Smooth muscle cell (in vitro differentiated cells): ENCODE measurements at regions not wholly inside any gene's neighbourhood (a gene's known extent, or its start where the extent isn't known, plus 50 kb on each side); places are given as distances from the start of the nearest gene placed in this dataset.

Experiments
- DNase-seq: peaks from one replicate; lab custom pipeline; 2025; ENCODE audit not compliant: unreplicated experiment; lab: John Stamatoyannopoulos, UW
- H2AFZ ChIP-seq: fragments of 200-600 bp; sonication (generic); 2 replicates; pipeline ENCODE4 v1.6.0; 2016; ENCODE audit warnings: antibody characterized with exemption, low read depth, mild to moderate bottlenecking
- H3F3A ChIP-seq: fragments of 200-600 bp; sonication (generic); 2 replicates; pipeline ENCODE4 v1.6.0; 2017; ENCODE audit warnings: antibody characterized with exemption, low read depth
- H3K27ac ChIP-seq: fragments of 200-600 bp; sonication (generic); 2 replicates; pipeline ENCODE4 v1.5.1; 2016; ENCODE audit warnings: low read depth, mild to moderate bottlenecking
- H3K27me3 ChIP-seq: fragments of 200-600 bp; sonication (generic); 2 replicates; pipeline ENCODE4 v1.6.1; 2016; ENCODE audit warnings: low read depth, mild to moderate bottlenecking
- H3K36me3 ChIP-seq: fragments of 200-600 bp; sonication (generic); 2 replicates; pipeline ENCODE4 v1.5.1; 2016; ENCODE audit warnings: low read depth
- H3K4me1 ChIP-seq: fragments of 200-600 bp; sonication (generic); 2 replicates; pipeline ENCODE4 v1.5.1; 2016; ENCODE audit warnings: low read depth
- H3K4me2 ChIP-seq: fragments of 200-600 bp; sonication (generic); 2 replicates; pipeline ENCODE4 v1.6.0; 2016; ENCODE audit warnings: mild to moderate bottlenecking
- H3K4me3 ChIP-seq: fragments of 200-600 bp; sonication (generic); 2 replicates; pipeline ENCODE4 v1.5.1; 2016; ENCODE audit warnings: mild to moderate bottlenecking
- H3K79me2 ChIP-seq: fragments of 200-600 bp; sonication (generic); 2 replicates; pipeline ENCODE4 v1.6.0; 2016; ENCODE audit warnings: low read depth, mild to moderate bottlenecking
- H3K9ac ChIP-seq: fragments of 200-600 bp; sonication (generic); 2 replicates; pipeline ENCODE4 v1.6.0; 2016; ENCODE audit warnings: low read depth
- H3K9me3 ChIP-seq: fragments of 200-600 bp; sonication (generic); replicated peaks from 2 replicates; pipeline ENCODE4 v1.5.1; 2016; ENCODE audit warnings: low read depth
- H4K20me1 ChIP-seq: fragments of 200-600 bp; sonication (generic); 2 replicates; pipeline ENCODE4 v1.6.0; 2016; ENCODE audit warnings: low read depth
- CTCF ChIP-seq: fragments of 200-600 bp; sonication (generic); IDR thresholded peaks from 2 replicates; pipeline ENCODE4 v1.5.1; 2017; ENCODE audit warnings: borderline replicate concordance, mild to moderate bottlenecking, antibody characterized with exemption; ENCODE audit not compliant: insufficient read depth, poor library complexity, severe bottlenecking
- WGBS: methylation state at CpG from one replicate; pipeline ENCODE4 v1.1.7; 2016; ENCODE audit warnings: low lambda C conversion rate; 5-methylcytosine and 5-hydroxymethylcytosine counted together

- Histone ChIP-seq H3K79me2 (no peaks in the 10 kb centered on the region), H3K9ac (no peak overlapping the region), H3K36me3 (no peaks in the 10 kb centered on the region), H3K4me2 (no peak overlapping the region), H3K4me1 (peaks cover 10% of the 10 kb centered on the region), H4K20me1 (no peaks in the 10 kb centered on the region), H3K4me3 (no peak overlapping the region), H3F3A (no peaks in the 10 kb centered on the region), H2AFZ (no peak overlapping the region), H3K27me3 (no peaks in the 10 kb centered on the region), H3K9me3 (no peaks in the 10 kb centered on the region), H3K27ac (no peak overlapping the region)
- no peak for TF ChIP-seq CTCF
- 96% methylated on average over 6 of the region's 6 CpGs for WGBS
- no peak for DNase-seq
These were observed 422.6 kb downstream of the BCOR start for GRCh38 chrX:39675162-39675553.

DNA sequence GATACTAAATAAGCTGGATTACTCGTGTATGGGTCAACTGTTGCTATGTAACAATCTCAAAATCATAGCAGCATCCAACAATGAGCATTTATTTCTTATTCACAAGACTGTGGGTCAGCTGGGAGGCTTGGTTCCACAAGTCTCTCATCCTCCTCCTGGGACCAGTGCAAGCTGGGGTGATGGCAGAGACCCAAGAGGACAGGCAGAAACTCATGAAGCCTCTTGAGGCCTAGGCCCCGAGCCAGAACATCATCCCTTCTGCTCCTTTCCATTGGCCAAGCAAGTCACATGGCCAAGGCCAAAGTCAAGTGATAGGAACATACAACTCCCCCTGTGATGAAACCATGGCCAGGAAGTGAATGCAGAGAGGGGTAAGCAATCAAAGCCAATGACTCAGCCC is 422.1 kb downstream of the BCOR start:
- no peak for DNase-seq

GRCh38 chrX:39676434-39676833 is 421.3 kb downstream of the BCOR start:
- Histone ChIP-seq H3K9me3 (no peaks in the 10 kb centered on the region), H3K4me1 (peaks cover 10% of the 10 kb centered on the region), H3K27ac (no peak overlapping the region), H3K9ac (no peak overlapping the region), H3K4me3 (no peak overlapping the region), H2AFZ (no peak overlapping the region), H3F3A (no peaks in the 10 kb centered on the region), H3K27me3 (no peaks in the 10 kb centered on the region), H3K79me2 (no peaks in the 10 kb centered on the region), H3K36me3 (no peaks in the 10 kb centered on the region), H4K20me1 (no peaks in the 10 kb centered on the region), H3K4me2 (no peak overlapping the region)
- no peak for DNase-seq
- TF ChIP-seq CTCF = no peak
- WGBS = 92% methylated on average over 3 of the region's 3 CpGs

More for the DNA sequence above, 422.1 kb downstream of the BCOR start:
- TF ChIP-seq CTCF = no peak
- WGBS = 88% methylated on average over 2 of the region's 2 CpGs
- H3K27ac ChIP-seq = no peak overlapping the region
- no peak overlapping the region for H3K4me2 ChIP-seq
- H3K79me2 ChIP-seq = no peaks in the 10 kb centered on the region
- no peaks in the 10 kb centered on the region for H4K20me1 ChIP-seq
- H3K9me3 ChIP-seq = no peaks in the 10 kb centered on the region
- no peak overlapping the region for H2AFZ ChIP-seq
- no peak overlapping the region for H3K4me3 ChIP-seq
- H3K9ac ChIP-seq = no peak overlapping the region
- H3K27me3 ChIP-seq = no peaks in the 10 kb centered on the region
- no peaks in the 10 kb centered on the region for H3K36me3 ChIP-seq
- H3K4me1 ChIP-seq = peaks cover 10% of the 10 kb centered on the region
- H3F3A ChIP-seq = no peaks in the 10 kb centered on the region

DNA sequence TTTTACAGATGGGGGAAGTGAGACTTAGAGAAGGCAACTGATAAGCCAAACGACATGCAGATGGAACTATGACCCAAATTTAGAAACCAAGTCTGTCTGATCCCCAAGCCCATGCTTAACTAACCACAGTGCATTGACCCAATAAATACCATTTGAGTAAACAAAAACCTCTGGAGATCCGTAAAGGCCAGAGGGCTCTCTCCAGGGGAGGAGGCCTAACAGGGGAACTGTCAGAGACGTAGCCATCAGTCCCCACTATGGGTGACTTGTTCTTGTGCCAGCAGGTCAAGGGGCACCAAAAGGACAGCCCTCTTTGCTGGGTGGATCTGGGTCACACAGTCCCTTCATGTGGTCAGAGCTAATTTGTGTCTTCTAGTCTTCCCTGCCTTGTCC is 420.2 kb downstream of the BCOR start:
- WGBS = 36% methylated on average over 3 of the region's 3 CpGs
- H3F3A ChIP-seq = no peaks in the 10 kb centered on the region
- H3K36me3 ChIP-seq = no peaks in the 10 kb centered on the region
- no peaks in the 10 kb centered on the region for H3K27me3 ChIP-seq
- H3K4me3 ChIP-seq = no peak overlapping the region
- no peak for DNase-seq
- peaks cover 10% of the 10 kb centered on the region for H3K4me1 ChIP-seq
- H3K9ac ChIP-seq = no peak overlapping the region
- no peak for TF ChIP-seq CTCF
- H3K9me3 ChIP-seq = no peaks in the 10 kb centered on the region
- no peak overlapping the region for H2AFZ ChIP-seq
- H3K27ac ChIP-seq = no peak overlapping the region
- H3K4me2 ChIP-seq = no peak overlapping the region
- no peaks in the 10 kb centered on the region for H3K79me2 ChIP-seq
- no peaks in the 10 kb centered on the region for H4K20me1 ChIP-seq
